Upper lobe of right lung (tissue), 1 donor: ENCODE measurements at regions not wholly inside any gene's neighbourhood (a gene's known extent, or its start where the extent isn't known, plus 50 kb on each side); places are given as distances from the start of the nearest gene placed in this dataset.

ENCODE experiments used
- ATAC-seq: fragments of 200-7000 bp; cut with Tn5 transposase; one replicate; pipeline ENCODE4 v1.9.1; 2020; ENCODE audit warnings: mild to moderate bottlenecking, moderate library complexity
- DNase-seq: peaks from one replicate; pipeline ENCODE4 v3.0.0-alpha.2; 2020
- H3K27ac ChIP-seq: fragments of 200-600 bp; one replicate; pipeline ENCODE4 v1.8.0; 2022
- H3K27me3 ChIP-seq: fragments of 200-600 bp; one replicate; pipeline ENCODE4 v1.8.0; 2022; ENCODE audit warnings: mild to moderate bottlenecking
- H3K36me3 ChIP-seq: fragments of 200-600 bp; one replicate; pipeline ENCODE4 v1.8.0; 2022
- H3K4me1 ChIP-seq: fragments of 200-600 bp; one replicate; pipeline ENCODE4 v1.8.0; 2022
- H3K4me3 ChIP-seq: fragments of 200-600 bp; one replicate; pipeline ENCODE4 v1.8.0; 2022; ENCODE audit warnings: mild to moderate bottlenecking
- H3K9me3 ChIP-seq: fragments of 200-600 bp; one replicate; pipeline ENCODE4 v1.8.0; 2022
- CTCF ChIP-seq: fragments of 200-600 bp; IDR thresholded peaks from one replicate; pipeline ENCODE4 v1.8.0; 2022; ENCODE audit warnings: antibody characterized with exemption
- intact Hi-C: fragments of 100-400 bp; cut with DNase I; formaldehyde crosslinking; loops from one replicate; pipeline ENCODE4 v1.11.0; 2022
- donor health status: DM: no; HTN: yes; CAD: no; lungs with severe emphysema.

GRCh38 chr2:14053105-14053504, 579.4 kb upstream of the LRATD1 start:
- ATAC-seq, result no peak

GRCh38 chr2:14064346-14064745, 568.2 kb upstream of the LRATD1 start:
- intact Hi-C loops, result no loop called here
- H3K9me3 ChIP-seq, result no peaks in the 10 kb centered on the region

More at GRCh38 chr2:14053105-14053504, 579.4 kb upstream of the LRATD1 start:
- no peak overlapping the region for H3K4me3 ChIP-seq
- no peaks in the 10 kb centered on the region for H3K36me3 ChIP-seq
- no peaks in the 10 kb centered on the region for H3K9me3 ChIP-seq
- no peaks in the 10 kb centered on the region for H3K4me1 ChIP-seq
- TF ChIP-seq CTCF, result no peak
- intact Hi-C loops, result no loop called here
- no peak for DNase-seq
- no peaks in the 10 kb centered on the region for H3K27me3 ChIP-seq
- no peak overlapping the region for H3K27ac ChIP-seq

GRCh38 chr2:14072338-14072737, 560.2 kb upstream of the LRATD1 start:
- DNase-seq (no peak), ATAC-seq (no peak)
- no peak for TF ChIP-seq CTCF
- no peak overlapping the region for H3K27ac ChIP-seq
- H3K9me3 ChIP-seq, result no peaks in the 10 kb centered on the region
- no peaks in the 10 kb centered on the region for H3K4me1 ChIP-seq
- no peak overlapping the region for H3K4me3 ChIP-seq
- intact Hi-C loops, result no loop called here
- no peaks in the 10 kb centered on the region for H3K36me3 ChIP-seq
- H3K27me3 ChIP-seq, result no peaks in the 10 kb centered on the region

More at GRCh38 chr2:14064346-14064745, 568.2 kb upstream of the LRATD1 start:
- TF ChIP-seq CTCF, result no peak
- H3K27ac ChIP-seq, result no peak overlapping the region
- no peak for DNase-seq
- no peaks in the 10 kb centered on the region for H3K36me3 ChIP-seq
- no peaks in the 10 kb centered on the region for H3K27me3 ChIP-seq
- no peak for ATAC-seq
- no peak overlapping the region for H3K4me3 ChIP-seq
- no peaks in the 10 kb centered on the region for H3K4me1 ChIP-seq

DNA sequence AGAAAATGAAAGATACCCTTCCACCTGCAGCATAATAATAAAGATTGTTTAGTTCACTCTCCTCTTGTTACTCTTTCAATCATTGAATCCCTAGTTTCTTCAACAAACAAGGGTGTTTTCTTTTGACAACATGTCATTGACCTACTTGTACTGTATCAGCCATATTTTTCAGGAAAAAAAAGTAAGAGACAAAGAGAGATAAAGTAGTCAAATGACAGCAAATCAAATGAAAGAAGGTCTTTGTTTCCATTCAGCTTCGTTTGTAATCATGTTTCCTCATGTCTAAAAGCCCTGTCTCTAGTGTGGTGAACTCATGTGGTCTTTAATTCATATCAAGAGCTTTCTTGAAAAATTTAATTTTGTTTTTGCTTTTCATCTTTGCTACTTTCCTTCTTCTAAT, 557.8 kb upstream of the LRATD1 start:
- Histone ChIP-seq H3K9me3 (no peaks in the 10 kb centered on the region), H3K36me3 (no peaks in the 10 kb centered on the region), H3K4me1 (no peaks in the 10 kb centered on the region), H3K27me3 (no peaks in the 10 kb centered on the region), H3K4me3 (no peak overlapping the region), H3K27ac (no peak overlapping the region)
- no peak for TF ChIP-seq CTCF
- no peak for ATAC-seq
- no peak for DNase-seq
- intact Hi-C loops, result no loop called here

- Histone ChIP-seq H3K4me3 (no peak overlapping the region), H3K27me3 (no peaks in the 10 kb centered on the region), H3K4me1 (no peaks in the 10 kb centered on the region), H3K27ac (no peak overlapping the region), H3K36me3 (no peaks in the 10 kb centered on the region), H3K9me3 (no peaks in the 10 kb centered on the region)
- ATAC-seq, result no peak
- intact Hi-C loops, result no loop called here
- no peak for TF ChIP-seq CTCF
- DNase-seq, result no peak
Observed at GRCh38 chr2:14079576-14079975, 552.9 kb upstream of the LRATD1 start.

- ATAC-seq (no peak), DNase-seq (no peak)
- no peaks in the 10 kb centered on the region for H3K36me3 ChIP-seq
- intact Hi-C loops, result no loop called here
- no peak for TF ChIP-seq CTCF
- no peaks in the 10 kb centered on the region for H3K9me3 ChIP-seq
- H3K27ac ChIP-seq, result no peak overlapping the region
- H3K4me3 ChIP-seq, result no peak overlapping the region
- H3K27me3 ChIP-seq, result no peaks in the 10 kb centered on the region
- H3K4me1 ChIP-seq, result no peaks in the 10 kb centered on the region
Observed at GRCh38 chr2:14081521-14081920, 551.0 kb upstream of the LRATD1 start.
